K562 (cell line): ENCODE measurements at regions not wholly inside any gene's neighbourhood (a gene's known extent, or its start where the extent isn't known, plus 50 kb on each side); places are given as distances from the start of the nearest gene placed in this dataset.

Experiments
- ATAC-seq: fragments of 200-7000 bp; cut with Tn5 transposase; 3 replicates; pipeline ENCODE4 v1.9.1; 2020; ENCODE audit warnings: moderate library complexity
- BruUV-seq: library from RNA; stranded (reverse); fragments of 400-500 nt; replicated peaks from 2 replicates; lab custom pipeline; 2021; lab: Mats Ljungman, UMichigan
- CTCF ChIA-PET: fragments of 300-600 bp; formaldehyde crosslinking; extraction: SDS; loops from one replicate; lab custom pipeline; 2021; ENCODE audit warnings: low intra/inter-chr PET ratio; lab: Yijun Ruan, JAX
- POLR2A ChIA-PET: fragments of 300-600, 350-650 bp; sonication (Branson Sonifier 250); formaldehyde crosslinking; extraction: SDS; loops from one replicate; lab custom pipeline; 2021; ENCODE audit warnings: antibody characterized with exemption, inconsistent platforms; lab: Yijun Ruan, JAX
- DNase-seq, 4 experiments: peaks; one replicate each; pipeline versions ENCODE4 v3.0.0 to v3.0.0-alpha.2; 2011 to 2018; ENCODE audit warnings: low spot score in 3 of 4, mixed read lengths in 3 of 4; ENCODE audit errors: extremely low read depth in 1 of 4
- FAIRE-seq: peaks from 2 replicates; lab custom pipeline; 2011; peaks lifted over from hg19 to GRCh38; lab: Jason Lieb, UNC
- H2AFZ ChIP-seq: 2 replicates; pipeline ENCODE4 v1.6.0; 2011; ENCODE audit warnings: low read depth, low read length, control low read depth, inconsistent platforms
- H3K27ac ChIP-seq: fragments of 200-600 bp; 3 replicates; pipeline ENCODE4 v1.8.0; 2011; ENCODE audit warnings: low read depth, mild to moderate bottlenecking, control low read depth, inconsistent platforms, low read length, moderate library complexity, mixed read lengths; ENCODE audit errors: extremely low read depth
- H3K27me3 ChIP-seq, 2 experiments: fragments of 300-600 bp in 1 of 2; 2 replicates in 1 of 2; 3 replicates in 1 of 2; pipeline versions ENCODE4 v1.6.0 to v1.8.0; 2011; ENCODE audit warnings: inconsistent platforms in 2 of 2, low read length in 2 of 2, mild to moderate bottlenecking in 1 of 2, mixed read lengths in 1 of 2, moderate library complexity in 1 of 2; ENCODE audit not compliant: control insufficient read depth in 2 of 2, insufficient read depth in 2 of 2
- H3K36me3 ChIP-seq: fragments of 300-600 bp; 3 replicates; pipeline ENCODE4 v1.8.0; 2011; ENCODE audit warnings: mild to moderate bottlenecking, low read length, inconsistent platforms; ENCODE audit not compliant: control insufficient read depth, insufficient read depth
- H3K4me1 ChIP-seq, 2 experiments: fragments of 200-600 bp in 1 of 2; replicated peaks in 1 of 2; 2 replicates in 1 of 2; 3 replicates in 1 of 2; pipeline versions ENCODE4 v1.5.1 to v1.8.0; 2011; ENCODE audit warnings: inconsistent platforms in 2 of 2, low read length in 2 of 2, mild to moderate bottlenecking in 1 of 2, mixed read lengths in 1 of 2, moderate library complexity in 1 of 2; ENCODE audit not compliant: control insufficient read depth in 2 of 2, insufficient read depth in 2 of 2
- H3K4me2 ChIP-seq: 2 replicates; pipeline ENCODE4 v1.6.1; 2011; ENCODE audit warnings: low read length, control low read depth, inconsistent platforms, mixed read lengths; ENCODE audit not compliant: insufficient read depth
- H3K4me3 ChIP-seq: fragments of 200-600 bp; sonication (generic), shearing (Covaris generic); 2 replicates; pipeline ENCODE4 v1.5.1; 2016; ENCODE audit warnings: control low read depth, inconsistent platforms
- H3K79me2 ChIP-seq: fragments of 200-600 bp; 3 replicates; pipeline ENCODE4 v1.8.0; 2011; ENCODE audit warnings: low read length, inconsistent platforms; ENCODE audit not compliant: control insufficient read depth, insufficient read depth
- H3K9ac ChIP-seq, 2 experiments: 2 replicates each; pipeline versions ENCODE4 v1.6.0 to v1.6.1; 2011; ENCODE audit warnings: low read depth in 2 of 2, low read length in 2 of 2, control low read depth in 1 of 2, inconsistent platforms in 1 of 2, mild to moderate bottlenecking in 1 of 2, mixed read lengths in 1 of 2; ENCODE audit not compliant: insufficient read depth in 1 of 2
- H3K9me1 ChIP-seq: one replicate; pipeline ENCODE4 v1.6.0; 2011; ENCODE audit warnings: inconsistent platforms, mild to moderate bottlenecking, low read length, moderate library complexity; ENCODE audit not compliant: control insufficient read depth, insufficient read depth
- H3K9me3 ChIP-seq: replicated peaks from 2 replicates; pipeline ENCODE4 v1.5.1; 2011; ENCODE audit warnings: low read depth, low read length, inconsistent platforms; ENCODE audit not compliant: control insufficient read depth, insufficient read depth
- H4K20me1 ChIP-seq: replicated peaks from 2 replicates; pipeline ENCODE4 v1.6.1; 2011; ENCODE audit warnings: low read length, inconsistent platforms, mixed read lengths; ENCODE audit not compliant: control insufficient read depth, insufficient read depth
- ARHGAP35 ChIP-seq: fragments of 450-650 bp; IDR thresholded peaks from 2 replicates; pipeline ENCODE4 v1.6.1; 2018; ENCODE audit not compliant: partially characterized antibody
- PPARD ChIP-seq: fragments of 250-450 bp; sonication (Bioruptor Pico); IDR thresholded peaks from 2 replicates; pipeline ENCODE4 v1.8.0; 2022; ENCODE audit warnings: inconsistent platforms, mild to moderate bottlenecking, moderate library complexity
- SMARCC2 ChIP-seq: fragments of 450-650 bp; IDR thresholded peaks from 2 replicates; pipeline ENCODE4 v1.6.1; 2017; ENCODE audit warnings: antibody characterized with exemption, moderate library complexity, mild to moderate bottlenecking, low read depth
- ZNF398 ChIP-seq: fragments of 250-450 bp; sonication (Bioruptor Pico); IDR thresholded peaks from 2 replicates; pipeline ENCODE4 v1.8.0; 2021; ENCODE audit warnings: moderate library complexity, mild to moderate bottlenecking, inconsistent platforms
- ZNF561 ChIP-seq: fragments of 450-650 bp; formaldehyde crosslinking; conservative IDR thresholded peaks from 2 replicates; pipeline ENCODE4 v1.4.0; 2020; ENCODE audit warnings: mild to moderate bottlenecking, moderate library complexity
- WGBS: fragments of 100-300 bp; shearing (Covaris generic); methylation state at CpG from one replicate; pipeline ENCODE4 v1.1.6; 2016; ENCODE audit warnings: low coverage, mixed read lengths; ENCODE audit not compliant: insufficient coverage; ENCODE audit errors: missing lambda C conversion rate; 5-methylcytosine and 5-hydroxymethylcytosine counted together
- in situ Hi-C: fragments of 300-500 bp; cut with MboI; formaldehyde crosslinking; loops from 4 replicates; pipeline ENCODE4 v1.15.0; 2018; ENCODE audit warnings: inconsistent platforms, mixed read lengths
- intact Hi-C: fragments of 100-400 bp; cut with micrococcal nuclease; formaldehyde crosslinking; loops from 2 replicates; pipeline ENCODE4 v1.14.2; 2022

- TF ChIP-seq PPARD = no peak
- TF ChIP-seq ZNF398 (CRISPR knock-in tag) = no peak
- TF ChIP-seq, all 486 proteins: peak for 0
Observed at GRCh38 chr3:102094506-102094905, 245.2 kb downstream of the NFKBIZ start (continued).

GRCh38 chr3:102095383-102095782 is 246.1 kb downstream of the NFKBIZ start:
- no peak for TF ChIP-seq ZNF561 (CRISPR knock-in tag)
- no peak for TF ChIP-seq SMARCC2
- no peak for TF ChIP-seq ARHGAP35
- Histone ChIP-seq H4K20me1 (no peaks in the 10 kb centered on the region), H3K79me2 (no peaks in the 10 kb centered on the region), H3K9me3 (no peaks in the 10 kb centered on the region), H3K4me2 (no peak overlapping the region), H3K9ac (no peak overlapping the region), H3K27ac (no peak overlapping the region), H3K4me3 (no peak overlapping the region), H3K4me1 (no peaks in the 10 kb centered on the region), H3K27me3 (no peaks in the 10 kb centered on the region), H3K9me1 (no peaks in the 10 kb centered on the region), H3K36me3 (no peaks in the 10 kb centered on the region), H2AFZ (no peak overlapping the region)
- in situ Hi-C loops (no loop called here), intact Hi-C loops (no loop called here)
- no peak for DNase-seq
- ChIA-PET POLR2A (no interaction called here), CTCF (no interaction called here)
- FAIRE-seq = no peak
- no TSS peak for BruUV-seq
- ATAC-seq = no peak
- 0% methylated on average over 1 of the region's 1 CpG for WGBS
